Colonic mucosa (tissue), 4 donors: ENCODE measurements at regions not wholly inside any gene's neighbourhood (a gene's known extent, or its start where the extent isn't known, plus 50 kb on each side); places are given as distances from the start of the nearest gene placed in this dataset.
"Not testable (repeated sequence)": the region's sequence is repeated elsewhere in the genome, so short reads cannot be mapped to it uniquely, and the experiment has no call there.

Experiments used
- DNase-seq: peaks from one replicate; pipeline ENCODE4 v3.0.0-alpha.2; 2020
- H3K27ac ChIP-seq: fragments of 200-600 bp; one replicate; pipeline ENCODE4 v1.8.0; 2021
- H3K27me3 ChIP-seq: fragments of 200-600 bp; one replicate; pipeline ENCODE4 v1.8.0; 2021
- H3K36me3 ChIP-seq: fragments of 200-600 bp; one replicate; pipeline ENCODE4 v1.8.0; 2021
- H3K4me1 ChIP-seq: fragments of 200-600 bp; one replicate; pipeline ENCODE4 v1.8.0; 2021; ENCODE audit warnings: mild to moderate bottlenecking
- H3K4me3 ChIP-seq: fragments of 200-600 bp; one replicate; pipeline ENCODE4 v1.8.0; 2021
- H3K9ac ChIP-seq, 2 donors: one replicate each; pipeline ENCODE4 v1.7.0; 2013; ENCODE audit warnings: control low read depth in 2 of 2, low read depth in 2 of 2, low read length in 2 of 2
- H3K9me3 ChIP-seq: fragments of 200-600 bp; one replicate; pipeline ENCODE4 v1.8.0; 2021
- CTCF ChIP-seq: fragments of 200-600 bp; IDR thresholded peaks from one replicate; pipeline ENCODE4 v1.8.0; 2022; ENCODE audit warnings: antibody characterized with exemption, mild to moderate bottlenecking
- intact Hi-C: fragments of 100-400 bp; cut with DNase I; formaldehyde crosslinking; loops from one replicate; pipeline ENCODE4 v1.14.1; 2022
- donor health status: healthy.
- donor health status: DM: no; HTN: no; CAD: no.
- donor health status: DM: no; HTN: no; CAD: no.

- Histone ChIP-seq H3K36me3 (no peaks in the 10 kb centered on the region), H3K4me3 (no peak overlapping the region), H3K4me1 (no peaks in the 10 kb centered on the region), H3K9ac (no peak overlapping the region), H3K27ac (no peak overlapping the region), H3K27me3 (no peaks in the 10 kb centered on the region), H3K9me3 (no peaks in the 10 kb centered on the region)
- intact Hi-C loops = no loop called here
- no peak for DNase-seq
- TF ChIP-seq CTCF = no peak
Observed at GRCh38 chr6:97757575-97757974, 474.6 kb upstream of the MMS22L start.

DNA sequence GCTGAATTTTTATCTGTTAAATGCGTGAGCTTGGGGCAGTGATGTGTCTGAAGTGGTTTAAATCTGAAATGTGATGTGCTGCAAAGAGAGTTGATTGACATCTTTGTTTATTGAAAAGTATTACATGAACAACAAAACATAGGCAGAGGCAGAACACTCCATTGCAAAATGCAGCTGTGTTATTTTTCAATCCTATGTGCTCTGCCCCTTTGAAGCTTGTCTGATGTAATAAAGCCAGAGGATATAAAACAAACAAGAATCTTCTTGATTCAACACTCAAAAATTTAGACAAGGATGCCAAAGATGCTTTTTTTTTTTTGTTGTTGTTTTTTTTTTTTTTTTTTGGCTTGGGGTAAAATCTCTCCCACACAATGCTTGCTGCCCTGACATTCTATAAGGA is 482.4 kb upstream of the MMS22L start:
- H3K9ac ChIP-seq = no peak overlapping the region
- H3K9me3 ChIP-seq = no peaks in the 10 kb centered on the region
- H3K36me3 ChIP-seq = no peaks in the 10 kb centered on the region
- no peaks in the 10 kb centered on the region for H3K27me3 ChIP-seq
- H3K4me1 ChIP-seq = no peaks in the 10 kb centered on the region
- no peak overlapping the region for H3K4me3 ChIP-seq
- DNase-seq = no peak
- H3K27ac ChIP-seq = no peak overlapping the region
- intact Hi-C loops = no loop called here
- TF ChIP-seq CTCF = no peak

- intact Hi-C loops = no loop called here
- Histone ChIP-seq H3K36me3 (no peaks in the 10 kb centered on the region), H3K4me1 (no peaks in the 10 kb centered on the region), H3K27me3 (no peaks in the 10 kb centered on the region), H3K4me3 (no peak overlapping the region), H3K27ac (no peak overlapping the region), H3K9me3 (no peaks in the 10 kb centered on the region), H3K9ac (no peak overlapping the region)
- no peak for TF ChIP-seq CTCF
- DNase-seq = no peak
Observed at GRCh38 chr6:97771372-97771771, 488.4 kb upstream of the MMS22L start.

DNA sequence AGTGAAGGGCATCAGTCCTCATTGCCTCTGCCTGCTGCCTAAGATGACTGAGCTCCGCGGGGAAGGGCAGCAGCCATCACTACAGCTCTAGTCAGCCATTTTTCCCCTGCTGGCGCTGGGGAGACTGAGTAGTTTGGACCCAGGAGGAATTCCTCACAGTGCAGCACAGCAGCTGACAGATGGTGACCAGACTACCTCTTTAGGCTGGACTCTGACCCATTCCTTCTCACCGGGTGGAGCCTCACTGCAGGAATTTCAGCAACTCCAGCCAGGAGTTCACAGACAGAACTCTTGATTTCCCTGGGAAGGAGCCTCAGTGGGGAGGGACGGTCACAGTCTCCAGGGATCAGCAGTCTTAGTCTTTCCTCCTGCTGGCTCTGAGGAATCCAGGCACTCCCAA is 492.0 kb upstream of the MMS22L start:
- Histone ChIP-seq H3K9me3 (no peaks in the 10 kb centered on the region), H3K27ac (no peak overlapping the region), H3K4me3 (no peak overlapping the region), H3K4me1 (no peaks in the 10 kb centered on the region), H3K27me3 (no peaks in the 10 kb centered on the region), H3K9ac (no peak overlapping the region), H3K36me3 (no peaks in the 10 kb centered on the region)
- intact Hi-C loops = no loop called here
- TF ChIP-seq CTCF = no peak
- DNase-seq = no peak

DNA sequence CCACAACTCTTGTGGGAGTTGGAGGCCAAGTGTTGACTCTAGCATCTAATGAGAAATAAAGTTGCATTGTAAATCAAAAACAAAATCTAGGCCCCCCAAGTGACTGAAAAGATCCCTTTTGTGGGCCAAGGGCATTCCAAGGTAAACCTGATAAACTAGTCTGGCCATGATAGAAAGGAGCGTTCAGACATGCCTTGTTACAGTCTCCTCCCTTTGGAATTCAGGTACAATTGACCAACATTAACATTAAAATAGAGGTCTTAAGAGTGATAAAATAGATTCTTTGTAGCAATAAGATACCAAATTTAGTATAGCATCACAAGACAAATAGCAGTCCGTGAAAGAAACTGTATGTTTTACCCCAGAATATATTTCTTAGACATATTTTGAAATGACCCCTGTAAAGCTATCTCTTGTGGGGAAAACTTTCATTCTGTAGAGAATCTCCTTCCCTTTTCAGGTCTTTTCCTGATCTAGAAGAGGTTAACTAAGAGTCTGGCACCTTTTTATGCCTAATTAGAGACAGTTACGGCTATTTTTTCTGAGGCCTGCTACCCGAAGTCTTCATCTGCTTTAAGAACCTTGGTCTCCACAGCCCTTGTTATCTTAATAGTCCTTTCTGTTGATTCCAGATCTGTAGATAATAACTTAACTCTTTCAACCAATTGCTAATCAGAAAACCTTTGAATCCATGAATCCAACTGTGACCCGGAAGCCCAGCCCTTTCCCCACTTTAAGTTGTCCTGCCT is 495.4 kb upstream of the MMS22L start:
- no peaks in the 10 kb centered on the region for H3K4me1 ChIP-seq
- no peaks in the 10 kb centered on the region for H3K36me3 ChIP-seq
- no peak overlapping the region for H3K9ac ChIP-seq
- H3K27me3 ChIP-seq = no peaks in the 10 kb centered on the region
- DNase-seq = no peak
- no peak overlapping the region for H3K4me3 ChIP-seq
- no peak overlapping the region for H3K27ac ChIP-seq
- intact Hi-C loops = no loop called here
- TF ChIP-seq CTCF = no peak
- H3K9me3 ChIP-seq = no peaks in the 10 kb centered on the region

DNA sequence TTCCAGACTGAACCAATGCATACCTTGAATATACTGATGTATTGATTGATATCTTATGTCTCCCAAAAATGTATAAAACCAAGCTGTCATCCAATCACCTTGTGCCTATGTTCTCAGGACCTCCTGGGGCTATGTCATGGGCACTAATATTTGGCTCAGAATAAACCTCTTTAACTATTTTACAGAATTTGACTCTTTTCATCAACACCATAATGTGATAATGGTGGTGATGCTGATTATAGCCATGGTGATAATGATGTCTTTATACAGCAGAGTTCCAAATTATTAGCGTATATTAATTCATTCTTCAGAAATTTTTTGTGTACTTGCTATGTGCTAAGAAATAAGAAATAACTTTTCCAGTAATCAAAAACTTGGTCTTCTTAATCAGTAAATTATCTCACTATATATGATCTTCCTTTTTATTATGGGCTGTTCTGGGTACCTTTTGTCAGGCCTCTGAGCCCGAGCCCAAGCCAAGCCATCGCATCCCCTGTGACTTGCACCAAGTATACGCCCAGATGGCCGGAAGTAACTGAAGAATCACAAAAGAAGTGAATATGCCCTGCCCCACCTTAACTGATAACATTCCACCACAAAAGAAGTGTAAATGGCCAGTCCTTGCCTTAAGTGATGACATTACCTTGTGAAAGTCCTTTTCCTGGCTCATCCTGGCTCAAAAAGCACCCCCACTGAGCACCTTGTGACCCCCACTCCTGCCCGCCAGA is 496.2 kb upstream of the MMS22L start:
- H3K4me1 ChIP-seq, DNase-seq, H3K9ac ChIP-seq, H3K36me3 ChIP-seq, H3K27ac ChIP-seq, intact Hi-C loops, H3K9me3 ChIP-seq, H3K4me3 ChIP-seq, H3K27me3 ChIP-seq: not testable (repeated sequence)
